ENCODE measurements at regions not wholly inside any gene's neighbourhood (a gene's known extent, or its start where the extent isn't known, plus 50 kb on each side); places are given as distances from the start of the nearest gene placed in this dataset.

DNA sequence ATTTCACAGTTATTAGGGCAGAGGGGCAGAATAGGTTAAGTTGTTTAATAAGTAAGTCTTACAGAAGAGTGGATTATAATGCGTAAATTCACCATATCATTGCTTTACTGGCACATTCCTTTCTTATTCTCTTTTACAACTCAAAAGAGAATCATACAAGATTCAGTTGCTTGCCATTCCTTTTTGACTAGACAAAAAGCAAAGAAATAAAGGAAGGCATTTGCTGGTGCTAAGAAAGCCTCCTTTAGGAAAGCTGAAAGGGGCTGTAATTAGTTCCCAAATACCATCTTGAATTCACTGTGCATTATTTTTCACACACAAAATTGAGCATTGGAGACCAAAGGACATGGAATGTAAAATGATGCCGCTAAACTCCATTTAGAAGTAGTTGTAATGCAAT is 499.3 kb downstream of the NXPH1 start:
- TF ChIP-seq, protein P1, sequence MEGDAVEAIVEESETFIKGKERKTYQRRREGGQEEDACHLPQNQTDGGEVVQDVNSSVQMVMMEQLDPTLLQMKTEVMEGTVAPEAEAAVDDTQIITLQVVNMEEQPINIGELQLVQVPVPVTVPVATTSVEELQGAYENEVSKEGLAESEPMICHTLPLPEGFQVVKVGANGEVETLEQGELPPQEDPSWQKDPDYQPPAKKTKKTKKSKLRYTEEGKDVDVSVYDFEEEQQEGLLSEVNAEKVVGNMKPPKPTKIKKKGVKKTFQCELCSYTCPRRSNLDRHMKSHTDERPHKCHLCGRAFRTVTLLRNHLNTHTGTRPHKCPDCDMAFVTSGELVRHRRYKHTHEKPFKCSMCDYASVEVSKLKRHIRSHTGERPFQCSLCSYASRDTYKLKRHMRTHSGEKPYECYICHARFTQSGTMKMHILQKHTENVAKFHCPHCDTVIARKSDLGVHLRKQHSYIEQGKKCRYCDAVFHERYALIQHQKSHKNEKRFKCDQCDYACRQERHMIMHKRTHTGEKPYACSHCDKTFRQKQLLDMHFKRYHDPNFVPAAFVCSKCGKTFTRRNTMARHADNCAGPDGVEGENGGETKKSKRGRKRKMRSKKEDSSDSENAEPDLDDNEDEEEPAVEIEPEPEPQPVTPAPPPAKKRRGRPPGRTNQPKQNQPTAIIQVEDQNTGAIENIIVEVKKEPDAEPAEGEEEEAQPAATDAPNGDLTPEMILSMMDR (IDR thresholded peaks at IDR 0.05) = no peak
- TF ChIP-seq POLR2AphosphoS5 (IDR thresholded peaks at IDR 0.05) = no peak
- TF ChIP-seq POLR2A (IDR thresholded peaks at IDR 0.05) = no peak
- no peak for TF ChIP-seq EP300 (IDR thresholded peaks at IDR 0.05)

Measured in upper lobe of left lung (tissue), 4 donors.